HG03432 (cell line): ENCODE measurements at regions not wholly inside any gene's neighbourhood (a gene's known extent, or its start where the extent isn't known, plus 50 kb on each side); places are given as distances from the start of the nearest gene placed in this dataset.

Experiments used
- ATAC-seq: cut with Tn5 transposase; IDR thresholded peaks from one replicate; pipeline ENCODE4 v1.9.1; 2021; ENCODE audit warnings: mild to moderate bottlenecking, moderate library complexity; ENCODE audit not compliant: unreplicated experiment

GRCh38 chr1:218670875-218671274 lies 325.7 kb downstream of the TGFB2 start:
- ATAC-seq: no peak

GRCh38 chr1:218671573-218671972 lies 326.4 kb downstream of the TGFB2 start:
- ATAC-seq: no peak

DNA sequence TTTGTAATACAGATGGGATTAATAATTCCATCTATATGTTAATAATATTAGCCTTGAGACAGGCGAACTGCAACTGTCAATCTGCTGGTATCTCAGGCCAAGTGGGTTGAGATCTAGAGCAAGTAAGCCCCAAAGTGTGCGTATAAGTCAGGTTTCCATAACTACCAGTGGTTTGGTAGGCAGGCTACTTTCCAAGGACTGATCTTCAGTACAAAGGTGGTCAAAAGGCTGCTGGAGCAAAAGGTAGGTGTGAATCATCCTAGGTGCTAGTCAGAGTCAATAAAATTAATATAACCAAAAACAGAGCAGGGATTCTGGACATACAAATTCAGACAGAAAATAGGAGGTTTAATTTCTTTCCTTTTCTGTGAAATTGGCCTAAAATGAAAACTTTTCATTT lies 328.0 kb downstream of the TGFB2 start:
- no peak for ATAC-seq

DNA sequence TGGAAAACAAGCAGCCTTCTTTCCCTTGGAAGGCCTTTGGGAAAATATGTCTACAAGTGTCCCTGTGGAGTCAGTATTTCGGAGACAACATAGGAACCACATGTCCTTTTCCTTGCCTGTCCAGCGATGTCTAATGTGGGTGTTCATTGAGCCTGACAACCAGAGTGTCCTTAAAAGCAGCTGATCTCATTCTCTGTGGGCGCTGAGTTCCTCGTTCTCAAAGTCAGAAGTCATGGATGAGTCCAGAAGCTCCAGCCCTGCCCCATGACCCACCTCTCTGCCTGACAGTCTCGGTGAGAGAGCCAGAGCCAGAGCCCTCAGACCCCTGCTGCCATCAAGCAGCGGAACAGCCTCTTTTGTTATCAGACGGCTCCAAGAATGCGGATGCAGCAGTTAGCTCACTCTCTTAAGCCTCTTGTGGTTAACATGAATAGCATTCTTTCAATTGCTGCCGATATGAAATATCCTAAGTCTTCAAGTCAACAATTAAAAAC lies 329.2 kb downstream of the TGFB2 start:
- no peak for ATAC-seq

- no peak for ATAC-seq
Measured at GRCh38 chr1:218677026-218677425, 331.9 kb downstream of the TGFB2 start.

- ATAC-seq: no peak
Measured at GRCh38 chr1:218679391-218679790, 334.3 kb downstream of the TGFB2 start.

GRCh38 chr1:218679988-218680748 lies 335.0 kb downstream of the TGFB2 start:
- no peak for ATAC-seq

DNA sequence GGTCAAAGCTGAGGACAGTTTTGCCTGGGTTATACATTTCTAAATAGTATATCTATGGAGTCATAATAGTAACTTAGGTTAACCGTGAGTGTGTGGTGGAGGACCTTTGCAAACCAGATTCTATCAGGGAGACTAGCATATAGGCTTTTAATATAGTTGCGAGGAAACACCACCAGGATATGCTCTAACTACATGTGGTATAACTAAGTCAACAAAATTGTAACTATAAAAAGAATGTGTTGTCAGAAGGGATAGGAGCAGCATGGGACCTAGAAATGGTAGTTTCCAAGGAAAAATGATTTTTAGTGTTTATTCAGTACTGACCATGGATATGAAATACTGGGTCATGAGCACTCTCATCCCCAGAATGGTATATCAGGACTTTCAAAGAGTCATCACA lies 338.1 kb downstream of the TGFB2 start:
- no peak for ATAC-seq

DNA sequence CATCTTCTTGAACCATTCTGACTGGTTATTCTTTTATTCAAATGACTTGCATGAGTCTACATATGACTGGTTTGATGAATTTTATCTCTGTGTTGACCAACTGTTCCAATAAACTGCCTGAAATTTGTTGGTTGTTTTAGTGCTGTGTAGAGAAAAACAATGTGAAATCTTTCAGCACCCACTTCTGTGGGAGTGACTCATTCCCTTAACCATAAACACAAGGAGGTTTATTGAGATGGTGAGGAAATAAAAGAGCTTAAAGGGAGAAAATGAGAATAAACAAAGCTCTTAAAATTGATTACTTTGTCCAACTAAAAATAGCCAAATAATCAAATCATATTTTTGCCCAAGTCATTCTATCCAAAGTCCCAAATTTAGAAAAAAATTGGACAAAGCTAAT lies 341.1 kb downstream of the TGFB2 start:
- no peak for ATAC-seq

DNA sequence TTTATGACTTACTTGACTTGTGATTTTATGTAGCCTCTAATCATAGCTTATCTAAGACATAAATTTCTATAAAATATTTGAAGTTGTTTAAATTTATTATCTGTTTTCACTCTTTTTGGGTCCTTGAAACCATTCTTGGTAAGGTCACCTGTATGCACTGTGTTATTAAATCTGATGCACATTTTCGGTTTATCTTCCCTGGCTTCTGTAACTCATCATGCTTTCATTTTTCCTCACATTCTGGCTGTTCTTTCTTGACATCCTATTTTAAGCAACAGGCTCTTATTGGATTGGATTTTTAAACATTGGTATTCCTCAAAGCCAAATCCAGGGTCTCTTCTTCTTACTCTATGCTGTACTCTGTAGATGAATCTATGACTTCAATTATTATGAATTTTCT lies 341.6 kb downstream of the TGFB2 start:
- no peak for ATAC-seq

DNA sequence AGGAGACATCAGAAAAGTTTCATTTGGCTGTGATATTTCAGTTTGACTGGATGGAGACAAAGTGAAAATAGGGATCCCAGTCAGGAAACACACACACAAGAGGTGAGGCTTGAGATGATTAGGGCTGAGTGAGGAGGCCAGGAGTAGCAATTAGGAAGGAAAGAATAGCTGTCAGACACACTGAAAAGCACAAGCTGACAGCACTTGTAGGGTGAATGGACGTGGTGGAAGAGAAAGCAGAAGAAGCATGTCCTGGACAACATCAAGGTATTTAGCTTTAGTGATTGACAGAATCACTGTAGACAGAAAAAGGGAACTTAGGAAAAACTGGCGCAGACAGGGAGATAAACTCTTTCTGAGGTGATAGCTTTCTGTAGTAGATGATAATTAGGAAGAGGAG lies 347.7 kb downstream of the TGFB2 start:
- no peak for ATAC-seq

- no peak for ATAC-seq
Measured at GRCh38 chr1:218693599-218693998, 348.5 kb downstream of the TGFB2 start.

DNA sequence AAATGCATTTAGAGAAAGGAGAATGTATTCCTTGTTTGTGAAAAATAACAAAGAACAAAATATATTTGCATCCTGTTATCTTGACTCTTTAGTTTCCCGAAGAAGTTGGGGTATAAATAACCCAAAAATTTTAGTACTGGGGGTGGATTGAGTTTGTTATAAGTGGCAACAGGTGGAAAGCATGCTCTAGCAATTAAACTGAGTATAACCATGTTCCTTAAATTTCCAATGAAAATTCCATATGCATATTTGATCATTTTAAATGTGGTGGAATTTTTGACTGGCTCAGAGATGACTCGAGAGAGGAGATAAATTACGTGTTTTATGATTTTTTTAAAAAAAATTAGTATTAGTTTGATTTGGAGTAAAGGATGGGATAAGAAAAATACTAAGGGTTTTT lies 348.9 kb downstream of the TGFB2 start:
- ATAC-seq: no peak

GRCh38 chr1:218694636-218695035 lies 349.5 kb downstream of the TGFB2 start:
- no peak for ATAC-seq

DNA sequence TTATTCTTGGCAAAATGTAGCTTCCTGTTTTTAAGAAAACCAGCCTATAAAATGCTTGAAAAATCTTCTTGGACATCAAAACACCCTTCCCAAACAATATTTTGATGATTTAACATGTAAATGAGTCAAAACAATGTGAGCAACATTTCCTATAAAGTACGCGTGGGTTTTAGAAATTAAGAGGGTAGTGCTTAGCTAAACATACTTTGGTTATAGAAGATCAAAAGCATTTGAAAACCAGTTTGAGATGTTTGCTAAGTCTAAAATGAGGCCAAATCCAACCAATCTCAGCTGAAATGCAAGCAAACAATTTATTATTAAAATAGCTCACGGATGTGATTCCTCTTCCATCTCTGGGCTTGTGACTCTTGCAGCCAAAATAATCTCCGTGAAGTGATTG lies 350.4 kb downstream of the TGFB2 start:
- no peak for ATAC-seq

DNA sequence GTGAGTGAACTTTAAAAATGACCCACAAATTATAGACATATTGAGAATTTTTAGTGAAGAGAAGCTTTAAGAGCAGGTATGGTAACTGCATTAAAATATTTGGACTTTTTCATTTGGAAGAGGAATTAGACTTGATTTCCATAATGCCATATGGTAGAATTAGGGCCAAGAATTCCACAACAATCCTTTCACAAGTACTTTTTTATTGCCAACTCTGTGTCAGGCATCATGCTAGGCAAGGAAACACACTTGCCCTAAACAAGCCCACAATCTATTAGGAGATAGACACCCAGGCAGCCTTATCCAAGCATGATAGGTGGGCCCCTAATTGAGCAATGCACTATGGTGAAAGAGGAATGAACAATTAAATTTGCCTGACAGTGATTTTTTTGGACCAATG lies 353.0 kb downstream of the TGFB2 start:
- ATAC-seq: no peak

GRCh38 chr1:218699421-218699820 lies 354.3 kb downstream of the TGFB2 start:
- no peak for ATAC-seq

DNA sequence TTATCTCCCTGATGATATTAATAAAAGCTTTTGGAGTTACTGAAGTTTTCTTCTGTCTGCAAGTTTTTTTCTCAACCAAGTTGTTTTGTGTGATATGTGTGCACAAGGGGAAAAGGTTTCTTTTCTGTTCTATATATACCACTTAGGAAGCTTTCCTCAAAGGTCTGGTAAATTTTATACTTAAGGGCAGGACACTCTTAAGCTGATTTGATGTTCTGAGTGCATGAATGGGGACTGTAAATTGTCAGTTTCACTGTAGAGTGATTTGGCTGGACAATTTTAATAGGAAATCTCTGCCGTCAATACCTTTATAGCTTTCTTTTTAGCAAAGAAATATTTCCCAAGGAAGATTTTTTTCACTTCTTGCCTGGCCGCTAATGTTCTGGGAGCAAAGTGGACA lies 354.7 kb downstream of the TGFB2 start:
- no peak for ATAC-seq

- ATAC-seq: no peak
Measured at GRCh38 chr1:218700666-218701065, 355.5 kb downstream of the TGFB2 start.

- ATAC-seq: no peak
Measured at GRCh38 chr1:218701131-218701530, 356.0 kb downstream of the TGFB2 start.

GRCh38 chr1:218702775-218703174 lies 357.6 kb downstream of the TGFB2 start:
- ATAC-seq: no peak

DNA sequence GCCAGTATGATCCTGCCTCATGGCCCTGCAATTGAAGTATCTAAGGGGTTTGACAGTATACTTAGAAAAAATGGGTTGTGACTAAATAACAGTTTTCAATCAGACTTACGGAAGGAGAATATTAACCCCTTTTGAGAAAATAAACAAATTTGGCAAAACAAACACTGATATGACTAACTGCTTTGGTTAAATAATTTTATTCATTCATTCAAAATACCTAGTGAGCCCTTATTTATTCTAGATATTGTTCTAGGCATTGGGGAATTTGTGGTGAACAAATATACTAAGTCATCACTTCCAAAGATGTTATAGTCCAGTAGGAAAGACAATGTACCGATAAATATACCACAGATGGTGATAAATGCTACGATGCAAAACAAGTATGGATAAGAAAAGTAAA lies 358.7 kb downstream of the TGFB2 start:
- ATAC-seq: no peak

DNA sequence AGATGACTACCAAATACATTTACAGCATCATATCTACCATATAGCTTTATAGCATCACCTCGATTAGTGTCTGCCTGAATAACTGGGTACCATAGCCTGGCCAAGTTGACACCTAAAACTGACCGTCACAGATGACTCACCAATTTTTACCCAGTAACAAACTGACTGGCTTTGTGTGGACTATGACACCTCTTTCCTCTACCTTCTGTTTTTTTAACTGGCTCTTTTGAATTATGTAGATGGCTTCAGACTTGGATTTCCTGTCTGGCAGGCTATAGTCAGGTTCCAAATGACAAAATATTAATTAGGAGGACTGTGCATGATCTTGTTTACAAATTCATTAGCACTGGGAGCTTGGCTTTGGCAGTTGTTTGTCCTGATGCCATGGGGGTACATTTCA lies 360.3 kb downstream of the TGFB2 start:
- ATAC-seq: no peak
